ENCODE measurements at regions not wholly inside any gene's neighbourhood (a gene's known extent, or its start where the extent isn't known, plus 50 kb on each side); places are given as distances from the start of the nearest gene placed in this dataset.

- ChIA-PET POLR2A (no interaction called here), CTCF (no interaction called here)
- Mint-ChIP-seq H3K4me1 (ENCODE audit: low read depth) (no peaks in the 10 kb centered on the region), H3K27me3 (no peaks in the 10 kb centered on the region), H3K36me3 (ENCODE audit: low read depth) (no peaks in the 10 kb centered on the region), H3K27ac (no peak overlapping the region), H3K4me3 (no peak overlapping the region), H3K9me3 (peaks cover 11% of the 10 kb centered on the region)
- no peak for ATAC-seq (ENCODE audit: poor library complexity)
- no peaks in the 10 kb centered on the region for H3K36me3 ChIP-seq (ENCODE audit: insufficient read depth, low read length)
- no peaks in the 10 kb centered on the region for H3K27me3 ChIP-seq (ENCODE audit: control insufficient read depth in 1 of 2, insufficient read depth in 2 of 2, low read length in 2 of 2)
- H3K4me1 ChIP-seq (ENCODE audit: insufficient read depth, low read length), result no peaks in the 10 kb centered on the region
- intact Hi-C loops (cut with DNase I, micrococcal nuclease), result no loop called here
- H3K27ac ChIP-seq (ENCODE audit: low read depth in 1 of 2, low read length in 2 of 2), result no peak overlapping the region
- no peak for DNase-seq
- H3K9me3 ChIP-seq (ENCODE audit: control insufficient read depth in 1 of 2, insufficient read depth in 1 of 2, low read length in 2 of 2), result no peaks in the 10 kb centered on the region
- H3K4me3 ChIP-seq (ENCODE audit: low read length), result no peak overlapping the region
- no peak for TF ChIP-seq CTCF (IDR thresholded peaks at IDR 0.05)
Observed at GRCh38 chr22:34036931-34037330, 116.7 kb upstream of the LARGE1 start.

DNA sequence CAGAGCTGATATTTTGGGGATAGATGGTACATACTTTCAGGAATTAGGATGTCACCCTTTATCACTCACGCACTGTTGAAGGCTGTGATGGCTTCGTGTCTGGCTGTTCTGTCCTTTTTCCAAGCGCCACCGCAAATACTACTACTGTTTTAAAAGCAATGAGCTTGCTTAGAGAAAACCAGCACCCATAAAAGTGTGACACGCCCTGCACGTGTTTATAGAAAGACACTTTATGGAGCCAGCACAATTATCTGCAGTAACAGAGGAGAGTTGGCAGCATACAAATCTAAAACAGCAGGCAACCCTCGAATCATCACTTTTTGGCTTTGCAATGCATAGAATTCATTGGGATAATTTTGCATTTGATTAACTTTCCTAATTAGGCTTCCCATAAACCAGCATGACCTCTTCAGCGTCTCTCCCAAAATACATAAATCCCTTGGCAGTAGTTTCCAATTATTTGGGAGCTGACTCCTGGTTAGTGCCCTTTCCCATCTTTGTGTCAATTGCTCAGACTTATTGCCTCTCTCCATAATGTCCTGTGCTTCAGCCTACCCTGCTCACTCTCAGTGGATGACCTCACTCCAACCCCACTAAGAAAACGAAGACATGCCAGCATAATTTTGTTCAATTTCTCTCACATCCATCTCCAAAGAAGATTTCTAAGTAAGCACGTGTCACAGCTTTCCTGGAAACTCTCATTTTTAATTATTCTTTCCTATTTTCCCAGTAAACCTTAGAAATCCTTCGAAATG lies 118.7 kb upstream of the LARGE1 start:
- DNase-seq, result no peak
- Histone ChIP-seq H3K4me3 (ENCODE audit: low read length) (no peak overlapping the region), H3K27ac (ENCODE audit: low read depth in 1 of 2, low read length in 2 of 2) (no peak overlapping the region), H3K27me3 (ENCODE audit: control insufficient read depth in 1 of 2, insufficient read depth in 2 of 2, low read length in 2 of 2) (no peaks in the 10 kb centered on the region), H3K9me3 (ENCODE audit: control insufficient read depth in 1 of 2, insufficient read depth in 1 of 2, low read length in 2 of 2) (no peaks in the 10 kb centered on the region), H3K36me3 (ENCODE audit: insufficient read depth, low read length) (no peaks in the 10 kb centered on the region), H3K4me1 (ENCODE audit: insufficient read depth, low read length) (no peaks in the 10 kb centered on the region)
- H3K27ac Mint-ChIP-seq, result no peak overlapping the region
- no peaks in the 10 kb centered on the region for H3K36me3 Mint-ChIP-seq (ENCODE audit: low read depth)
- no peak for TF ChIP-seq CTCF (IDR thresholded peaks at IDR 0.05)
- CTCF ChIA-PET, result no interaction called here
- H3K4me1 Mint-ChIP-seq (ENCODE audit: low read depth), result no peaks in the 10 kb centered on the region
- H3K27me3 Mint-ChIP-seq, result no peaks in the 10 kb centered on the region
- no peak for ATAC-seq (ENCODE audit: poor library complexity)
- H3K4me3 Mint-ChIP-seq, result no peak overlapping the region
- peaks cover 6% of the 10 kb centered on the region for H3K9me3 Mint-ChIP-seq
- intact Hi-C loops (cut with DNase I, micrococcal nuclease), result no loop called here
- POLR2A ChIA-PET, result no interaction called here

DNA sequence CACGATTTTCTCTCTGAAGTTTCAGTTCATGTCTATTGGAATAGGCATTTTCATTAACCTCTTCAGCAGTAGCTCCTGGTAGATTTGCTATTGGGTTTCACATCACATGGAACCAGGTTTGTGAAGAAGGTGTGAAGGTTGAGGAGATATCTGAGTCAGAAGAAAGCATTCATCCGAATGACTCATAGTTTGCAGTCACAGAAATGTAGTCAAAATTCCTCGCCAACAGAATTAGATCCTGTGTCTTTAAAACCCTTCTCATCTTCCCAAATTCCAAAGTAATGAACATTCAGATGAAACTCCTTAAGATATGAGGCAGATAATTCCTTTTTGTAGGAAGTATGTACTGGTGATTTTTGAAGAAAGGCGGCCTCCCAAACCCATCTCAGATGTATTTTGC lies 125.0 kb upstream of the LARGE1 start:
- ATAC-seq (ENCODE audit: poor library complexity), result no peak
- Mint-ChIP-seq H3K4me3 (no peak overlapping the region), H3K4me1 (ENCODE audit: low read depth) (no peaks in the 10 kb centered on the region), H3K9me3 (peaks cover 2% of the 10 kb centered on the region), H3K27ac (no peak overlapping the region), H3K36me3 (ENCODE audit: low read depth) (no peaks in the 10 kb centered on the region), H3K27me3 (no peaks in the 10 kb centered on the region)
- ChIA-PET CTCF (no interaction called here), POLR2A (no interaction called here)
- Histone ChIP-seq H3K4me1 (ENCODE audit: insufficient read depth, low read length) (no peaks in the 10 kb centered on the region), H3K4me3 (ENCODE audit: low read length) (no peak overlapping the region), H3K27me3 (ENCODE audit: control insufficient read depth in 1 of 2, insufficient read depth in 2 of 2, low read length in 2 of 2) (no peaks in the 10 kb centered on the region), H3K27ac (ENCODE audit: low read depth in 1 of 2, low read length in 2 of 2) (no peak overlapping the region), H3K9me3 (ENCODE audit: control insufficient read depth in 1 of 2, insufficient read depth in 1 of 2, low read length in 2 of 2) (no peaks in the 10 kb centered on the region), H3K36me3 (ENCODE audit: insufficient read depth, low read length) (no peaks in the 10 kb centered on the region)
- TF ChIP-seq CTCF (IDR thresholded peaks at IDR 0.05), result no peak
- intact Hi-C loops (cut with DNase I, micrococcal nuclease), result no loop called here
- no peak for DNase-seq
